DND-41 (cell line): ENCODE measurements at regions not wholly inside any gene's neighbourhood (a gene's known extent, or its start where the extent isn't known, plus 50 kb on each side); places are given as distances from the start of the nearest gene placed in this dataset.

Experiments
- ATAC-seq: fragments of 200-7000 bp; cut with Tn5 transposase; 3 replicates; pipeline ENCODE4 v1.9.1; 2021; ENCODE audit warnings: low read depth; ENCODE audit not compliant: insufficient read depth
- DNase-seq: peaks from one replicate; pipeline ENCODE4 v3.0.0-alpha.2; 2020
- H2AFZ ChIP-seq: 2 replicates; pipeline ENCODE4 v1.6.0; 2012; ENCODE audit warnings: low read depth, low read length
- H3K27ac ChIP-seq: 2 replicates; pipeline ENCODE4 v1.5.1; 2012; ENCODE audit warnings: low read length, inconsistent platforms
- H3K27me3 ChIP-seq: fragments of 200-600 bp; sonication (generic); 2 replicates; pipeline ENCODE4 v1.6.0; 2012; ENCODE audit warnings: low read length, mild to moderate bottlenecking, inconsistent platforms; ENCODE audit not compliant: insufficient read depth, poor library complexity
- H3K36me3 ChIP-seq: 2 replicates; pipeline ENCODE4 v1.5.1; 2012; ENCODE audit warnings: low read length, inconsistent platforms; ENCODE audit not compliant: insufficient read depth
- H3K4me1 ChIP-seq: 2 replicates; pipeline ENCODE4 v1.5.1; 2012; ENCODE audit warnings: mild to moderate bottlenecking, low read length; ENCODE audit not compliant: insufficient read depth
- H3K4me2 ChIP-seq: 2 replicates; pipeline ENCODE4 v1.6.0; 2012; ENCODE audit warnings: mild to moderate bottlenecking, moderate library complexity, low read length, inconsistent platforms; ENCODE audit not compliant: insufficient read depth
- H3K4me3 ChIP-seq, 2 experiments: fragments of 200-600 bp in 1 of 2; shearing (Covaris generic) in 1 of 2; 2 replicates each; pipeline ENCODE4 v1.5.1; 2012 to 2016; ENCODE audit warnings: inconsistent platforms in 2 of 2, low read length in 2 of 2, mild to moderate bottlenecking in 2 of 2, low read depth in 1 of 2, moderate library complexity in 1 of 2
- H3K79me2 ChIP-seq: 2 replicates; pipeline ENCODE4 v1.6.0; 2012; ENCODE audit warnings: low read length, inconsistent platforms; ENCODE audit not compliant: insufficient read depth
- H3K9ac ChIP-seq: 2 replicates; pipeline ENCODE4 v1.6.0; 2012; ENCODE audit warnings: low read depth, mild to moderate bottlenecking, inconsistent platforms, low read length, moderate library complexity
- H3K9me3 ChIP-seq: 2 replicates; pipeline ENCODE4 v1.5.1; 2012; ENCODE audit warnings: low read length, moderate library complexity, mild to moderate bottlenecking, inconsistent platforms; ENCODE audit not compliant: insufficient read depth, severe bottlenecking
- H4K20me1 ChIP-seq: 2 replicates; pipeline ENCODE4 v1.6.0; 2012; ENCODE audit warnings: low read length; ENCODE audit not compliant: insufficient read depth
- CTCF ChIP-seq: IDR thresholded peaks from 2 replicates; pipeline ENCODE4 v1.5.1; 2012; ENCODE audit warnings: borderline replicate concordance, low read length, moderate library complexity, mild to moderate bottlenecking; ENCODE audit not compliant: poor library complexity, severe bottlenecking; ENCODE audit errors: extremely low read depth
- EZH2 ChIP-seq: IDR thresholded peaks from 3 replicates; pipeline ENCODE4 v1.6.1; 2012; ENCODE audit warnings: borderline replicate concordance, low read depth, mild to moderate bottlenecking, moderate library complexity, low read length, inconsistent platforms; ENCODE audit not compliant: severe bottlenecking

GRCh38 chr21:17987382-17988101, 168.4 kb upstream of the C21orf91 start:
- ATAC-seq, result no peak
- H3K79me2 ChIP-seq, result no peaks in the 10 kb centered on the region
- H4K20me1 ChIP-seq, result no peaks in the 10 kb centered on the region
- H3K9ac ChIP-seq, result no peak overlapping the region
- no peaks in the 10 kb centered on the region for H3K36me3 ChIP-seq
- H3K4me2 ChIP-seq, result no peak overlapping the region
- H3K9me3 ChIP-seq, result no peaks in the 10 kb centered on the region
- H3K27me3 ChIP-seq, result no peaks in the 10 kb centered on the region
- H3K27ac ChIP-seq, result no peak overlapping the region
- DNase-seq, result no peak
- H2AFZ ChIP-seq, result no peak overlapping the region
- no peak overlapping the region for H3K4me3 ChIP-seq
- H3K4me1 ChIP-seq, result no peaks in the 10 kb centered on the region
- TF ChIP-seq EZH2, result no peak
- no peak for TF ChIP-seq CTCF

- Histone ChIP-seq H3K9me3 (no peaks in the 10 kb centered on the region), H3K27me3 (no peaks in the 10 kb centered on the region), H3K79me2 (no peaks in the 10 kb centered on the region), H3K4me1 (no peaks in the 10 kb centered on the region), H4K20me1 (no peaks in the 10 kb centered on the region), H3K27ac (no peak overlapping the region), H3K36me3 (no peaks in the 10 kb centered on the region), H3K4me2 (no peak overlapping the region), H2AFZ (no peak overlapping the region), H3K9ac (no peak overlapping the region), H3K4me3 (no peak overlapping the region)
- DNase-seq, result no peak
- no peak for TF ChIP-seq CTCF
- ATAC-seq, result no peak
Observed at GRCh38 chr21:17981060-17981740, 162.0 kb upstream of the C21orf91 start.

- H3K4me2 ChIP-seq, result no peak overlapping the region
- H3K9me3 ChIP-seq, result no peaks in the 10 kb centered on the region
- H3K36me3 ChIP-seq, result no peaks in the 10 kb centered on the region
- TF ChIP-seq EZH2 (no peak), CTCF (no peak)
- no peaks in the 10 kb centered on the region for H3K27me3 ChIP-seq
- H2AFZ ChIP-seq, result no peak overlapping the region
- no peak overlapping the region for H3K9ac ChIP-seq
- no peaks in the 10 kb centered on the region for H3K79me2 ChIP-seq
- no peak for DNase-seq
- H3K4me3 ChIP-seq, result no peak overlapping the region
- no peaks in the 10 kb centered on the region for H4K20me1 ChIP-seq
- H3K27ac ChIP-seq, result no peak overlapping the region
- no peaks in the 10 kb centered on the region for H3K4me1 ChIP-seq
- no peak for ATAC-seq
Observed at GRCh38 chr21:17979763-17980162, 160.6 kb upstream of the C21orf91 start.

GRCh38 chr21:17978895-17979294, 159.7 kb upstream of the C21orf91 start:
- Histone ChIP-seq H3K9ac (no peak overlapping the region), H3K36me3 (no peaks in the 10 kb centered on the region), H3K9me3 (no peaks in the 10 kb centered on the region), H4K20me1 (no peaks in the 10 kb centered on the region), H3K79me2 (no peaks in the 10 kb centered on the region), H3K4me3 (no peak overlapping the region), H3K4me2 (no peak overlapping the region), H2AFZ (no peak overlapping the region), H3K27ac (no peak overlapping the region), H3K4me1 (no peaks in the 10 kb centered on the region), H3K27me3 (no peaks in the 10 kb centered on the region)
- no peak for DNase-seq
- TF ChIP-seq EZH2, result no peak
- TF ChIP-seq CTCF, result no peak
- no peak for ATAC-seq
